Progenitor cell of endocrine pancreas (in vitro differentiated cells): ENCODE measurements at regions not wholly inside any gene's neighbourhood (a gene's known extent, or its start where the extent isn't known, plus 50 kb on each side); places are given as distances from the start of the nearest gene placed in this dataset.

ENCODE experiments used
- DNase-seq: peaks from one replicate; pipeline ENCODE4 v3.0.0; 2021; ENCODE audit warnings: low spot score; ENCODE audit not compliant: unreplicated experiment
- H3K27ac Mint-ChIP-seq: 2 replicates; pipeline ENCODE4 v1.8.0; 2021; ENCODE audit warnings: mild to moderate bottlenecking, moderate library complexity, mixed read lengths
- H3K27me3 Mint-ChIP-seq: 2 replicates; pipeline ENCODE4 v1.8.0; 2021; ENCODE audit warnings: mixed read lengths
- H3K36me3 Mint-ChIP-seq: 2 replicates; pipeline ENCODE4 v1.8.0; 2022; ENCODE audit warnings: mixed read lengths; ENCODE audit not compliant: insufficient read depth
- H3K4me1 Mint-ChIP-seq: 2 replicates; pipeline ENCODE4 v1.8.0; 2021; ENCODE audit warnings: low read depth, mixed read lengths
- H3K4me3 Mint-ChIP-seq: 2 replicates; pipeline ENCODE4 v1.8.0; 2021; ENCODE audit warnings: low read depth, mild to moderate bottlenecking, moderate library complexity, mixed read lengths
- H3K9me3 Mint-ChIP-seq: 2 replicates; pipeline ENCODE4 v1.8.0; 2021; ENCODE audit warnings: low read depth, mixed read lengths
- CTCF ChIP-seq: fragments of 200-600 bp; sonication (generic); IDR thresholded peaks from one replicate; pipeline ENCODE4 v1.5.0; 2021; ENCODE audit warnings: antibody characterized with exemption, mild to moderate bottlenecking; ENCODE audit not compliant: unreplicated experiment

GRCh38 chr13:72383646-72384045, 343.8 kb downstream of the MZT1 start:
- H3K4me3 Mint-ChIP-seq = no peak overlapping the region
- no peaks in the 10 kb centered on the region for H3K27me3 Mint-ChIP-seq
- no peak for TF ChIP-seq CTCF
- no peak overlapping the region for H3K27ac Mint-ChIP-seq
- H3K4me1 Mint-ChIP-seq = peaks cover 4% of the 10 kb centered on the region
- H3K9me3 Mint-ChIP-seq = no peaks in the 10 kb centered on the region
- no peaks in the 10 kb centered on the region for H3K36me3 Mint-ChIP-seq
- no peak for DNase-seq

DNA sequence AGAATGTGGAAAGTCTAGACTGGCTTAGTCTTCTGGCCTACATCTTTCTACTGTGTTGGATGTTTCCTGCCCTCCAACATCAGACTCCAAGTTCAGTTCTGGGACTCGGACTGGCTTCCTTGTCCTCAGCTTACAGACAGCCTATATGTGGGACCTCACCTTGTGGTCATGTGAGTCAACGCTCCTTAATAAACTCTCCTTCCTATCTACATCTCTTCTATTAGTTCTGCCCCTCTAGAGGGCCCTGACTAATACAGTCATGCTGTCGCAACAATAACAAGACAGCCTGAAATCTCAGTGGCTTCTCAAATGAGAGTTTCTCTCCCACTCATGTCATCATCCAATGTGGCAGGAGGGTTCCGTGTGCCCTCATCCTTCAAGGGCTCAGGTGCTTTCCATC, 347.8 kb downstream of the MZT1 start:
- Mint-ChIP-seq H3K9me3 (peaks cover 3% of the 10 kb centered on the region), H3K4me3 (no peak overlapping the region), H3K27me3 (no peaks in the 10 kb centered on the region), H3K4me1 (peaks cover 2% of the 10 kb centered on the region), H3K27ac (no peak overlapping the region), H3K36me3 (no peaks in the 10 kb centered on the region)
- no peak for DNase-seq
- no peak for TF ChIP-seq CTCF

GRCh38 chr13:72368031-72368430, 359.4 kb downstream of the MZT1 start:
- no peak overlapping the region for H3K4me3 Mint-ChIP-seq
- no peak for DNase-seq
- H3K36me3 Mint-ChIP-seq = no peaks in the 10 kb centered on the region
- no peak overlapping the region for H3K27ac Mint-ChIP-seq
- no peaks in the 10 kb centered on the region for H3K9me3 Mint-ChIP-seq
- H3K4me1 Mint-ChIP-seq = no peaks in the 10 kb centered on the region
- TF ChIP-seq CTCF = no peak
- no peaks in the 10 kb centered on the region for H3K27me3 Mint-ChIP-seq

GRCh38 chr13:72346716-72347115, 380.7 kb downstream of the MZT1 start:
- Mint-ChIP-seq H3K9me3 (no peaks in the 10 kb centered on the region), H3K27ac (no peak overlapping the region), H3K4me3 (no peak overlapping the region), H3K36me3 (no peaks in the 10 kb centered on the region), H3K27me3 (no peaks in the 10 kb centered on the region), H3K4me1 (no peaks in the 10 kb centered on the region)
- no peak for TF ChIP-seq CTCF
- no peak for DNase-seq

DNA sequence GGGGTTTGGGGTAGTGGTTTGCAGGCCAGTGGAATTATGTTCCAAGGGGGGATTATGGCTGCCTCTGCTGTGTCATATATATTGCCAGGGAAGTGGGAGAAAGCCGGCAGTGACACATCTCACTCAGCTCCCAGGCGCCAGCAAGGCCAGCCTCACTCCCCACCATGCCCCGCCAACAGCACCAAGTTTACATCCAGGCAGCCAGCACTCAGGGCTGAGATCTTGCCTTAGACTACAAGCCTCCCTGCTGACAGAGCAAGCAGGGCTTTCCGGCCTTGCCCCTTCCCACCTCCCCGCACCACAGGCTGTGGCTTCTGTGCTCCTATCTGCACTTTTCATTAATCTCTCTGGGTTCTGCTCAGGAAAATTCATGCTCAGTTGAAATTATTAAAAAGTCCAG, 385.1 kb downstream of the MZT1 start:
- H3K9me3 Mint-ChIP-seq = peaks cover 4% of the 10 kb centered on the region
- no peaks in the 10 kb centered on the region for H3K36me3 Mint-ChIP-seq
- no peak overlapping the region for H3K27ac Mint-ChIP-seq
- TF ChIP-seq CTCF = no peak
- no peak overlapping the region for H3K4me3 Mint-ChIP-seq
- no peaks in the 10 kb centered on the region for H3K27me3 Mint-ChIP-seq
- no peaks in the 10 kb centered on the region for H3K4me1 Mint-ChIP-seq
- DNase-seq = no peak
